Non-pigmented ciliary epithelial cell (primary cell): ENCODE measurements at regions not wholly inside any gene's neighbourhood (a gene's known extent, or its start where the extent isn't known, plus 50 kb on each side); places are given as distances from the start of the nearest gene placed in this dataset.

Source experiments
- DNase-seq: peaks from one replicate; pipeline ENCODE4 v3.0.0-alpha.2; 2010; ENCODE audit warnings: low read depth

DNA sequence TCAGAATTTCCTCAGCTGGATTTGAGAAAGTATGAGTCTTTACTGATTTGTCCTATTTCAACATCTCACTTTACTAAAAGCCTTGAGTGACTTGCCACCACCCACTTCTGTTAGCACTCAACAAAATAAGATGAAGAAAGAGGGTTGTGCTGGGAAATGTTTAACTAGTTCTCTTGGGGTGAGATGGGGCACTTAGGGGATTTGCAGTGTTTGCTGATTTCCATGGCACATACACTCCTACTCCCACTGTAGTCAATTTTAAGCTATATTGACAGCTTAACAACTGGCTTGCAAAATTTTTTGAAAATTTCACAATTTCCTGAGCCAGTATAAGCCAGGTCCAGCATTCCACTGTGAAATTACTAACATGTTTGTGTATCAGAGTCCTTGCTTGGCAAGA lies 463.1 kb upstream of the ARHGEF26 start:
- DNase-seq, result no peak

DNA sequence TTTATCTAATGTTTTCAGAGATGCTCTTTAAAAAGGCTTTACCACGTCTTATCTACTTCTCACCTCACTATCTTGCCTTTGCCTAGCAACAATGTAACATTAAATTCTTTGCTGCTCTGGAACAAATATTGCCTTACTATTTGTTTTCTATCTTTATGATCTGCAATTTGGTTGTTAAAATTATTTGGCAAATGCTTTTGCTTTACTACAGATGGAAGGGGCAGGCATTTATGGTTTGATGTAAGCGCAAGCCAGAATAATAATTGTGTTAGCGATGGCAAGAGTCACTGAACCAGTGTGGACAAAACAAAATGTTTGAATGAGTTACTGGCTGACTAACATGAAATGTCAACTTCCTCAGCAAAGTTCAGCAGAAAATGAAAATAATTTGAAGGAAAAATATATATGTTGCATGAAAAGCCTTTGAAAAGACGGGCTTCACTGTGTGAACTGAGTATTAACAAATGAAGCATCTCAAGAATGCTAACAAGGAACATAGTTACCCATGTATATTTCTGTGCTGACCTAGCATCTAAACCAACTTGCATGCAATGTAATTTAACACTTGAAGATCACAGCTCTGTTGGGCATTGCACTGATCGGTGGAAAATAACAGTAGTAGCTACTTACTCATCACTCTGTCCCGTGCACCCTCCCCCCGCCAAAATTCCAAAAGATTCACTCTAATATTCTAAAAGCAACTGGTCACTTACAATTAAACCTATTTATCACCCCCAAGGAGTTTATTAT lies 454.0 kb upstream of the ARHGEF26 start:
- DNase-seq, result peak; percentile 19

DNA sequence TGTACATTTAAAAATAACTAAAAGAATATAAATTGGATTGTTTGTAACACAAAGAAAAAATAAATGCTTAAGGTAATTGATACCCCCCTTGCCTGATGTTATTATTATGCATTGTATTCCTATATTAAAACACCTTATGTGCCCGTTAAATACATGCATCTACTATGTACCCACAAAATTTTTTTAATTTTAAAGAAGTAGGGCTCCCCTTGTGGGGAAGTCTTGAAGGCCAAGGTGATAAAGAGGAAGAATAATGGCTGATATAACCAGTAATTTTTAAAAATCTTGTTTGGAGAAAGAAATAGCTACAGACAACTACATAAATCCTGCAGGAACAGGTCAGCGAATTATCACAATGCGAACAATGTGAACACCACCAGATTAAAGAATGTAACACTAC lies 451.7 kb upstream of the ARHGEF26 start:
- DNase-seq, result no peak

DNA sequence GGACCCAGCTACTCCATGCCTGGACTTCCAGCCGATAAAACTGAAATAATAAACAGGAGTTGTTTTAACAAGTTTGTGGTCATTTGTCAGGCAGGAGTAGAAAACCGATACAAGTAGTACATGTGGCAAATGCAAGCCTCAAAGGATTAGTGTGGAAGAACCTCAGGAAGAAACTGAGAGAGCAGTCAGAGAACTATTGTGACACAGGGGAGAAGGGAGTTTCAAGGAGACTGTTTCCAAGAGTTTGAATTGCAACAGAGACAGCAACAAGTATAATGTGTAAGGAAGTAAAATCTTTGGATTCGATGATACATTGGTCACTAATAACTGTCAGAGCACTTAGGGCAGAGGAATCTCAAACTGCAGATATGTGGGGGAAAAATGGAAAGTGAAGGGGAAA lies 450.6 kb upstream of the ARHGEF26 start:
- DNase-seq, result no peak

DNA sequence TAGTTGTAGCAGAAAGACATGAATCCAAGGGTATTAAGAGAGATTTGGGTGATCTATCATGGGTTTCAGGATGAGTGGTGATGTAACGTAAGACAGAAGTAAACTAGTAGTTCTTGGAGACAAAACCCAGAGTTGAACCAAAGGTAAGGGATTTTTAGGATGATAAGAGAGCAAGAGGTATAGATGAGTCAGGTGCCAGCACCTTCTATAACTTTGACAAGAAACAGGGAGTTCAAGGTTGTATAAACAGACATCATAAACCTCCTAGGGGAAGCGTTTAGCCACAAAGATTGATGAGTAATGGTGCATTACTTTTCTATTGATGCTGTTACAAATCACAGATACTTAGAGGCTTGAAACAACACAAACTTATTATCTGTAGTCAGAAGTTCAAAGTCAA lies 447.3 kb upstream of the ARHGEF26 start:
- no peak for DNase-seq

GRCh38 chr3:153679714-153680113 lies 441.5 kb upstream of the ARHGEF26 start:
- no peak for DNase-seq

DNA sequence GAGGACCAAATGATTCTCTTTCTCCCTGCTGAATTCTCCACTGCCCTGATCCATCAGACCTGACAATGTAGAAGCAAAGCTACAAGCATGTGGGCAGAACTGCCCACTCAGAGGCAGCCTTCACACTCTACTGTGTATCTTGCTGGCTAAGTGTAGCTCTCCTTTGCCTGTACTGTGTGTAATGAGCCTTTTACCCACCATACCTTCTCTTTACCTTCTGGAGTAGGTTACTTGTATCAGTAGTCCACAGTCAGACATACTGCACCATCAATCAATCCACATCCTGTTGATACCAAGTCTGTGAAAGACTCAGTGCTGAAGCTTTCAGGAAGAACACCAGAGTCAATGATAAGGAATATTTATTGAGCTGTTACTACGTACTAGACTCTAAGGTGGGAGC lies 440.7 kb upstream of the ARHGEF26 start:
- DNase-seq, result no peak

GRCh38 chr3:153681057-153681456 lies 440.1 kb upstream of the ARHGEF26 start:
- DNase-seq, result no peak

DNA sequence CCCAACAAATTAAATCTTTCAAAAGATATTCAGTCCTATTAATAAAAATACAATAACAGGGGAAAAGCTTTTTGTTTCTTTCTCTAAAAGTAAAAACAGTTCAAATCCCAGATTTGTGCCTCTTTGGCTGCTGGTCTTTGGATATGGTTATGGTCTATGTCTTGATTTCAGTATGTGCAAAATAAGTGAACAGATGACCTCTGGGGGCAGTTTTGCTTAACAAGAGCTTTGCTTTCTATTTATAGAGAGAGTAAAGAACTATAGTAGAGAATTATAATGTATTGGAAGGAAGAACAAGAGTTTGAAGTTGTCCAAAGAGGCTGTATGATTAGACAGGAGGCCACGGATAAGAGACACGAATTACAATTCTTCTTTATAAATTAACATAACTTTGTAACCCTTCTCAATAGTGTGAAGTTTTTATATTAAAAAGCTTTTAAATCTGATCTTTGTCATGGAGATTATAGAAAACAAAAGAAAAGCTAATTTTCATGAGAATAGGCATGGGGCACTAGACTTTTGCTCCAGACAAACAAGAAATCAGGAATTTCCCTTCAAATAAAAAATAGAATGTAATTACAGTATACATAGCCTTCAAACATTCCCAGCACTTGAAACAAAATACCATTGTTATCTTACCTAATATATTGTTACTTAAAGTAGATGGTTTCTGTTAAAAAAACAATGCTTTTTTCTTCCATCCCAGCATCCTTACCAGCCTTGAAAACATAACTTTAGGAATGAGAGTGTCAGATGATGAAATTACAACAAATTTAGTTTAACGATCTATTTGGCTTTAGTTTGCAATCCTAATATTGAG lies 432.7 kb upstream of the ARHGEF26 start:
- DNase-seq, result no peak

- DNase-seq, result no peak
These were observed 428.0 kb upstream of the ARHGEF26 start for GRCh38 chr3:153693207-153693606.

GRCh38 chr3:153702106-153702505 lies 419.1 kb upstream of the ARHGEF26 start:
- DNase-seq, result no peak

GRCh38 chr3:153704115-153704514 lies 417.1 kb upstream of the ARHGEF26 start:
- DNase-seq, result no peak

- no peak for DNase-seq
These were observed 414.5 kb upstream of the ARHGEF26 start for GRCh38 chr3:153706706-153707105.

DNA sequence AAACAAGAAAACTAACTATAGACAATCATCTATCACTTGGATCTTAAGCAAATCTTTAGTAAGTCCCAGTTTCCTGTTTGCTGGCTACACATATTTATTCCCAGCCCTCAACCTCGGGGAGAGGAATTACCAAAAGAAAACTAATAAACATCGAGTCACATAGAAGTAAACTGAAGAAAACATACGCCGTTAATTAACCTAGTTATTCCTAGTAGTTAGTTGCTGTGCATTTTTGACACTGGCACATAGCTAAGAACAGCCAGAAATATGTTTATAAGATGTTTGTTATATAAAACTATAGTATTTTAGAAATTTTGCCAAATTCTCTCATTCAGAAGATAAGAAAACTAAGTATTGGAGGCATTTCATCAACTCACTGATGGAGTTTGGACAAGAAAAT lies 407.2 kb upstream of the ARHGEF26 start:
- no peak for DNase-seq

GRCh38 chr3:153714588-153715290 lies 406.5 kb upstream of the ARHGEF26 start:
- no peak for DNase-seq

- DNase-seq, result no peak
These were observed 399.0 kb upstream of the ARHGEF26 start for GRCh38 chr3:153722157-153722556.

- no peak for DNase-seq
These were observed 390.1 kb upstream of the ARHGEF26 start for GRCh38 chr3:153731071-153731470.

DNA sequence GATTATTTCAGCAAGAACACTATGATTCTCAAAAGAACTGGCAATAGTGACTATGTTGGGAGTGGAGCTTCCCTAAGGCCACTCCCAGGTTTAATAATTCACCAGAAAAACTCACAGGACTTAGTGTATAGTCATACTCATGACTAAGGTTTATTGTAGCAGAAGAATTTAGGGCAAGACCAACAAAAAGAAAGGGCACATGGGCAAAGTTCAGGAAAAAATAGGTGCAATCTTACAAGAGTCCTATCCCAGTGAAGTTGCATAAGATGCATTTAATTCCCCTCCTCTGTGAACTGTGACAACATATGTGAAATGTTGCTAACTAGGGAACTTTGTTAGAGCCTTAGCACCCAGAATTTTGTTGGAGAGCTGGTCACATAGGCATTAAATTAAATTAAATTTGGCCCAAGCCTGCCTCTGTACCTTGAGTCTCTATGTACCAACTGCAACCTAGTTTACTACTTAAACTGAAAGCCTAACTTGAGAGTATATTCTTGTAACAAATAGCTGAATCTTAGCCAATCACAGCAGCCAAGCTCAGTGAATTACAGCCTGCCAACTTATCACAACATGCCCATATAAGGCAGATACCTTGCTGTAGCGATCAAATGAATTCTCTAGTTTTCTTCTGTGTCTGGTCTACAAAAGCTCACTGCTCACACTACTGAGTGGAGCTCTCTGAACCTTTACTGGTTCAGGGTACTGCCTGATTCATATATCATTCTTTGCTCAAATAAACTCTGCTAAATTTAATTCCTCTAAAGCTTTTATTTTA lies 386.2 kb upstream of the ARHGEF26 start:
- no peak for DNase-seq

GRCh38 chr3:153740109-153740508 lies 381.1 kb upstream of the ARHGEF26 start:
- DNase-seq, result no peak

DNA sequence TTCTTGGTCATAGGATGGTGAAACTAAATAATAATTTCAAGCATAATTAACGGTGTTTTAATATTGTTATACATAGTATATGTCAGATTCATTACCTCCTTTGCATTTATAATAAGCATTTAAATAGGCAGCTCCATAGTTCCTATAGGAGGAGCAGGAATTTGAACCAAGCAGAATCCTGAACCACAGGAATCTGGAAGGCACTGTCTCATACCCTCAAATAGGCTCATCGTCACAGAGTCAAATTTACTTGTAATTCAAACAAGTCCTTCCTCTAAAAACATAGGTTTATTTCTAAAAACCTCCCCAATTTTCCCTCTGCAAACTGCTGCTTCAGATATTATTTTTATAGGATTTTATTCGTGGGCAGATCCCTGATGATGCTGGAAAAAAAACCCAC lies 376.3 kb upstream of the ARHGEF26 start:
- DNase-seq, result no peak

DNA sequence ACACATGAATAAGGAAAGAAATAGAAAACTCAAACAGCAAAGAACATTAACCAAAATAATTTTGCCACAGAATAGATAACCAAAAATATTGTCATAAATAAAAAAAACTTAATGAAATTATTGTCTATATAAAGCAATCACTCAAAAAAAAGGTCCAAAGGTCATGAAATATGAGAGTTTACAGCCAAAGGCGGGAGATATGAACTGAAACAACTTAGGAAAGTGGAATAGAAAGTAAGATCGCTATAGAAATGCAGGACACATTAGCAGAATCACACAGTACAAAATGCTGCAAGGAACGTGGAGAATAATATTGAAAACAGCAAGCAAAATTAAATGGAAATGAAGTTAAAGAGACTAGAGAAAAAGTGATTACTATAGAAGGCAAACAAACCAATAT lies 375.0 kb upstream of the ARHGEF26 start:
- no peak for DNase-seq

DNA sequence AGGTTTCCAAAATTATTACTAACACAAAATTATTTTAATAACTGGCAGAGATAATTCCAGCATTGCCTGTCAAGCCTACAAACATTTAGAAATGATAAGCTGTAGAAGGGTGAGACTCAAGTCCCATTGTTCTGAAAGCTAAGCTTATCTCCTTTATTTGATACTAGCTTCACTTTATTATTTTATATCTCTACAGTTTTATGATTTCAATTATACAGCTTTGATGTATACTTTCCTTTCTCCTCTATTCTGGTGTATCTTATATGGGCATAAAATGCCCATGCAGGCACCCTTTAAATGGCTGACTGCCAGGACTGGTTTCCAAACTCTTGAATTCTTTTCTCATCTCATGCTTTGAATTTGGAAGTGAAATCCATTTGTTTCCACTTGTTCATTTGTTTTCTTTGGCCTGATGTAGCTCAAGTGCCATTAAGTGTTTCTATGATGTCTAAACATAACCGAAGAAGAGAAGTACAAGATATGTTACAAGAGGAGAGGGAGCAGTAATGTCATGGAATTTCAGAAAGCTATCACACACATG lies 372.1 kb upstream of the ARHGEF26 start:
- DNase-seq, result no peak
